ENCODE measurements at regions not wholly inside any gene's neighbourhood (a gene's known extent, or its start where the extent isn't known, plus 50 kb on each side); places are given as distances from the start of the nearest gene placed in this dataset.

DNA sequence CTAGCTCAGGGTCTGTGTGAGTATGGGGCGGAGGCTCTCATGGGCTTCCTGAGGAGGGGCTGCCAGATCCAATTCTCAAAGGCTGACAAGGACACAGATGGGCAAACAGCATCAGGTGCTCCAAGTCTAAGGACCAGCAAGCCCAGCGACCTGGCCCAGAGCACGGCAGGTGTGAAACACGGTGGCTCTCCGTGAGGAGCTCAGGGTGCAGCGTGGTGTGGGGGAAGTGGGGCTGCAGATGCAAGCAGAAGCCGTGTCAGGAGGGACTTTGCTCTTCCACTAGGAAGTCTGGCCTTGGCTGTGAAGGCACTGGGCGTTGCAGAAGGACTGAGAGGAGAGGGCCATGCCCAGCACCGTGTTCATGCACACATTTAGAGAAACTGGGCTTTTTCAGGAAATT lies 420.0 kb downstream of the GADD45G start:
- TF ChIP-seq CTCF (IDR thresholded peaks at IDR 0.05; ENCODE audit: control extremely low read depth in 1 of 3, insufficient read depth in 1 of 3, low read depth in 1 of 3, low read length in 3 of 3) (no peak), POLR2AphosphoS5 (IDR thresholded peaks at IDR 0.05; ENCODE audit: low read depth, low read length) (no peak), YY1 (IDR thresholded peaks at IDR 0.05; ENCODE audit: low read depth, low read length) (no peak), SIN3A (conservative IDR thresholded peaks at IDR 0.05 in 1 of 2, IDR thresholded peaks at IDR 0.05 in 1 of 2; ENCODE audit: low read depth in 1 of 2, low read length in 2 of 2) (no peak), RFX5 (IDR thresholded peaks at IDR 0.05; ENCODE audit: borderline replicate concordance, low read depth, low read length) (no peak), USF2 (IDR thresholded peaks at IDR 0.05; ENCODE audit: low read length) (no peak), SRF (IDR thresholded peaks at IDR 0.05; ENCODE audit: low read depth, low read length) (no peak), CEBPB (IDR thresholded peaks at IDR 0.05; ENCODE audit: low read depth, low read length) (no peak), BRCA1 (IDR thresholded peaks at IDR 0.05; ENCODE audit: low read depth, low read length) (no peak), MAX (IDR thresholded peaks at IDR 0.05) (no peak)

Measured in H1 (cell line).